ENCODE measurements at regions not wholly inside any gene's neighbourhood (a gene's known extent, or its start where the extent isn't known, plus 50 kb on each side); places are given as distances from the start of the nearest gene placed in this dataset.
"Not testable (repeated sequence)": the region's sequence is repeated elsewhere in the genome, so short reads cannot be mapped to it uniquely, and the experiment has no call there.

- H3K36me3 ChIP-seq (ENCODE audit: control insufficient read depth, low read length); H3K27me3 ChIP-seq (ENCODE audit: control insufficient read depth, low read length); H3K4me1 ChIP-seq (ENCODE audit: control insufficient read depth, low read length); H3K27ac ChIP-seq (ENCODE audit: low read depth, low read length); H3K4me3 ChIP-seq (ENCODE audit: low read length); H3K9me2 ChIP-seq (replicated peaks; ENCODE audit: control insufficient read depth, low read length); H4K20me1 ChIP-seq (ENCODE audit: control insufficient read depth, insufficient read depth, low read depth, low read length); H3K9me3 ChIP-seq (ENCODE audit: control insufficient read depth, insufficient read depth, low read length); H3K4me2 ChIP-seq (ENCODE audit: low read length); H3K79me2 ChIP-seq (ENCODE audit: control insufficient read depth, low read length); H3F3A ChIP-seq (ENCODE audit: control insufficient read depth, insufficient read depth): not testable (repeated sequence)
These were observed 479.2 kb downstream of the RPIA start for GRCh38 chr2:89170506-89171173.

GRCh38 chr2:89171174-89171519, 479.7 kb downstream of the RPIA start:
- not testable (repeated sequence) for H3K36me3 ChIP-seq (ENCODE audit: control insufficient read depth, low read length); H3K4me1 ChIP-seq (ENCODE audit: control insufficient read depth, low read length); H4K20me1 ChIP-seq (ENCODE audit: control insufficient read depth, insufficient read depth, low read depth, low read length); H3K9me2 ChIP-seq (replicated peaks; ENCODE audit: control insufficient read depth, low read length); H3K79me2 ChIP-seq (ENCODE audit: control insufficient read depth, low read length); H3F3A ChIP-seq (ENCODE audit: control insufficient read depth, insufficient read depth); H3K4me2 ChIP-seq (ENCODE audit: low read length); H3K27me3 ChIP-seq (ENCODE audit: control insufficient read depth, low read length); H3K27ac ChIP-seq (ENCODE audit: low read depth, low read length); H3K4me3 ChIP-seq (ENCODE audit: low read length); H3K9me3 ChIP-seq (ENCODE audit: control insufficient read depth, insufficient read depth, low read length)

- H3F3A ChIP-seq (ENCODE audit: control insufficient read depth, insufficient read depth); H3K4me2 ChIP-seq (ENCODE audit: low read length); H3K27ac ChIP-seq (ENCODE audit: low read depth, low read length); H3K36me3 ChIP-seq (ENCODE audit: control insufficient read depth, low read length); H3K4me1 ChIP-seq (ENCODE audit: control insufficient read depth, low read length); H3K27me3 ChIP-seq (ENCODE audit: control insufficient read depth, low read length); H3K9me2 ChIP-seq (replicated peaks; ENCODE audit: control insufficient read depth, low read length); H3K4me3 ChIP-seq (ENCODE audit: low read length); H3K9me3 ChIP-seq (ENCODE audit: control insufficient read depth, insufficient read depth, low read length); H3K79me2 ChIP-seq (ENCODE audit: control insufficient read depth, low read length); H4K20me1 ChIP-seq (ENCODE audit: control insufficient read depth, insufficient read depth, low read depth, low read length): not testable (repeated sequence)
These were observed 485.5 kb downstream of the RPIA start for GRCh38 chr2:89177004-89177403.

GRCh38 chr2:89182221-89182620, 490.7 kb downstream of the RPIA start:
- H3K79me2 ChIP-seq (ENCODE audit: control insufficient read depth, low read length); H3K27me3 ChIP-seq (ENCODE audit: control insufficient read depth, low read length); H3K4me2 ChIP-seq (ENCODE audit: low read length); H3K27ac ChIP-seq (ENCODE audit: low read depth, low read length); H4K20me1 ChIP-seq (ENCODE audit: control insufficient read depth, insufficient read depth, low read depth, low read length); H3F3A ChIP-seq (ENCODE audit: control insufficient read depth, insufficient read depth); H3K9me2 ChIP-seq (replicated peaks; ENCODE audit: control insufficient read depth, low read length); H3K4me3 ChIP-seq (ENCODE audit: low read length); H3K9me3 ChIP-seq (ENCODE audit: control insufficient read depth, insufficient read depth, low read length); H3K36me3 ChIP-seq (ENCODE audit: control insufficient read depth, low read length); H3K4me1 ChIP-seq (ENCODE audit: control insufficient read depth, low read length): not testable (repeated sequence)

- not testable (repeated sequence) for H3K4me1 ChIP-seq (ENCODE audit: control insufficient read depth, low read length); H3K36me3 ChIP-seq (ENCODE audit: control insufficient read depth, low read length); H3K4me2 ChIP-seq (ENCODE audit: low read length); H3K4me3 ChIP-seq (ENCODE audit: low read length); H3K27ac ChIP-seq (ENCODE audit: low read depth, low read length); H3K79me2 ChIP-seq (ENCODE audit: control insufficient read depth, low read length); H3K27me3 ChIP-seq (ENCODE audit: control insufficient read depth, low read length); H3F3A ChIP-seq (ENCODE audit: control insufficient read depth, insufficient read depth); H4K20me1 ChIP-seq (ENCODE audit: control insufficient read depth, insufficient read depth, low read depth, low read length); H3K9me2 ChIP-seq (replicated peaks; ENCODE audit: control insufficient read depth, low read length); H3K9me3 ChIP-seq (ENCODE audit: control insufficient read depth, insufficient read depth, low read length)
These were observed 493.3 kb downstream of the RPIA start for GRCh38 chr2:89184746-89185145.

GRCh38 chr2:89195636-89196251, 504.3 kb downstream of the RPIA start:
- H3K9me3 ChIP-seq (ENCODE audit: control insufficient read depth, insufficient read depth, low read length); H3K27ac ChIP-seq (ENCODE audit: low read depth, low read length); H3K4me3 ChIP-seq (ENCODE audit: low read length); H4K20me1 ChIP-seq (ENCODE audit: control insufficient read depth, insufficient read depth, low read depth, low read length); H3F3A ChIP-seq (ENCODE audit: control insufficient read depth, insufficient read depth); H3K27me3 ChIP-seq (ENCODE audit: control insufficient read depth, low read length); H3K4me1 ChIP-seq (ENCODE audit: control insufficient read depth, low read length); H3K79me2 ChIP-seq (ENCODE audit: control insufficient read depth, low read length); H3K36me3 ChIP-seq (ENCODE audit: control insufficient read depth, low read length); H3K9me2 ChIP-seq (replicated peaks; ENCODE audit: control insufficient read depth, low read length); H3K4me2 ChIP-seq (ENCODE audit: low read length): not testable (repeated sequence)

- not testable (repeated sequence) for H3F3A ChIP-seq (ENCODE audit: control insufficient read depth, insufficient read depth); H3K9me2 ChIP-seq (replicated peaks; ENCODE audit: control insufficient read depth, low read length)
These were observed 505.2 kb downstream of the RPIA start for GRCh38 chr2:89196719-89197118.

GRCh38 chr2:89198026-89198425, 506.6 kb downstream of the RPIA start:
- H3K4me2 ChIP-seq (ENCODE audit: low read length); H3K9me3 ChIP-seq (ENCODE audit: control insufficient read depth, insufficient read depth, low read length); H3F3A ChIP-seq (ENCODE audit: control insufficient read depth, insufficient read depth); H4K20me1 ChIP-seq (ENCODE audit: control insufficient read depth, insufficient read depth, low read depth, low read length); H3K4me1 ChIP-seq (ENCODE audit: control insufficient read depth, low read length); H3K4me3 ChIP-seq (ENCODE audit: low read length); H3K9me2 ChIP-seq (replicated peaks; ENCODE audit: control insufficient read depth, low read length); H3K36me3 ChIP-seq (ENCODE audit: control insufficient read depth, low read length); H3K79me2 ChIP-seq (ENCODE audit: control insufficient read depth, low read length); H3K27ac ChIP-seq (ENCODE audit: low read depth, low read length); H3K27me3 ChIP-seq (ENCODE audit: control insufficient read depth, low read length): not testable (repeated sequence)

More at GRCh38 chr2:89196719-89197118, 505.2 kb downstream of the RPIA start:
- not testable (repeated sequence) for H3K4me1 ChIP-seq (ENCODE audit: control insufficient read depth, low read length); H4K20me1 ChIP-seq (ENCODE audit: control insufficient read depth, insufficient read depth, low read depth, low read length); H3K27me3 ChIP-seq (ENCODE audit: control insufficient read depth, low read length); H3K9me3 ChIP-seq (ENCODE audit: control insufficient read depth, insufficient read depth, low read length); H3K4me2 ChIP-seq (ENCODE audit: low read length); H3K4me3 ChIP-seq (ENCODE audit: low read length); H3K36me3 ChIP-seq (ENCODE audit: control insufficient read depth, low read length); H3K79me2 ChIP-seq (ENCODE audit: control insufficient read depth, low read length); H3K27ac ChIP-seq (ENCODE audit: low read depth, low read length)

Data from DOHH2 (cell line).